Stimulated activated naive B cell treated with anti-CD40 and anti-IgM and Interleukin-4, amounts not matched to agents 10 μg/mL and 1 μg/mL and 100 μg/mL, for 72 hours (primary cell): ENCODE measurements at regions not wholly inside any gene's neighbourhood (a gene's known extent, or its start where the extent isn't known, plus 50 kb on each side); places are given as distances from the start of the nearest gene placed in this dataset.

Source experiments
- ATAC-seq, 2 donors: fragments of 150-1000 bp; cut with Tn5 transposase; replicated peaks; 2 replicates each; pipeline ENCODE4 v1.10.0; 2021; ENCODE audit warnings: moderate library complexity in 1 of 2
- DNase-seq: peaks from one replicate; pipeline ENCODE4 v3.0.0; 2021
- H3K27ac Mint-ChIP-seq: one replicate; pipeline ENCODE4 v1.8.0; 2022; ENCODE audit warnings: mild to moderate bottlenecking, mixed read lengths
- H3K27me3 Mint-ChIP-seq, 2 donors: one replicate each; pipeline ENCODE4 v1.8.0; 2022; ENCODE audit warnings: mixed read lengths in 2 of 2
- H3K36me3 Mint-ChIP-seq, 2 donors: one replicate each; pipeline ENCODE4 v1.8.0; 2022; ENCODE audit warnings: mixed read lengths in 2 of 2, mild to moderate bottlenecking in 1 of 2
- H3K4me1 Mint-ChIP-seq, 2 donors: one replicate each; pipeline ENCODE4 v1.8.0; 2022; ENCODE audit warnings: mixed read lengths in 2 of 2, mild to moderate bottlenecking in 1 of 2
- H3K4me3 Mint-ChIP-seq, 2 donors: one replicate each; pipeline ENCODE4 v1.8.0; 2022; ENCODE audit warnings: mild to moderate bottlenecking in 2 of 2, mixed read lengths in 2 of 2, moderate library complexity in 1 of 2
- H3K9me3 Mint-ChIP-seq, 2 donors: one replicate each; pipeline ENCODE4 v1.8.0; 2022; ENCODE audit warnings: mixed read lengths in 2 of 2, mild to moderate bottlenecking in 1 of 2

GRCh38 chrX:125757794-125758564 is 408.1 kb downstream of the DCAF12L2 start:
- DNase-seq (no peak), ATAC-seq (no peak)
- H3K4me3 Mint-ChIP-seq: no peak overlapping the region
- H3K27me3 Mint-ChIP-seq: no peaks in the 10 kb centered on the region
- H3K4me1 Mint-ChIP-seq: no peaks in the 10 kb centered on the region
- no peaks in the 10 kb centered on the region for H3K36me3 Mint-ChIP-seq
- H3K9me3 Mint-ChIP-seq: peaks cover 2 to 7% of the 10 kb centered on the region in 2 donors
- H3K27ac Mint-ChIP-seq: no peak overlapping the region

GRCh38 chrX:125758819-125759218 is 407.3 kb downstream of the DCAF12L2 start:
- H3K4me3 Mint-ChIP-seq: no peak overlapping the region
- H3K27ac Mint-ChIP-seq: no peak overlapping the region
- ATAC-seq: no peak

GRCh38 chrX:125762954-125763353 is 403.1 kb downstream of the DCAF12L2 start:
- Mint-ChIP-seq H3K4me3 (no peak overlapping the region), H3K36me3 (no peaks in the 10 kb centered on the region), H3K27me3 (no peaks in the 10 kb centered on the region), H3K4me1 (no peaks in the 10 kb centered on the region), H3K9me3 (peaks cover 12 to 16% of the 10 kb centered on the region in 2 donors), H3K27ac (no peak overlapping the region)
- ATAC-seq (no peak), DNase-seq (no peak)

More at GRCh38 chrX:125758819-125759218, 407.3 kb downstream of the DCAF12L2 start:
- Mint-ChIP-seq H3K9me3 (peaks cover 4 to 6% of the 10 kb centered on the region in 2 donors), H3K36me3 (no peaks in the 10 kb centered on the region), H3K4me1 (no peaks in the 10 kb centered on the region), H3K27me3 (no peaks in the 10 kb centered on the region)
- no peak for DNase-seq

GRCh38 chrX:125765347-125765746 is 400.7 kb downstream of the DCAF12L2 start:
- ATAC-seq (no peak), DNase-seq (no peak)
- H3K27ac Mint-ChIP-seq: no peak overlapping the region
- H3K9me3 Mint-ChIP-seq: peaks cover 10 to 16% of the 10 kb centered on the region in 2 donors
- no peaks in the 10 kb centered on the region for H3K36me3 Mint-ChIP-seq
- no peak overlapping the region for H3K4me3 Mint-ChIP-seq
- H3K4me1 Mint-ChIP-seq: no peaks in the 10 kb centered on the region
- no peaks in the 10 kb centered on the region for H3K27me3 Mint-ChIP-seq

GRCh38 chrX:125769628-125770027 is 396.5 kb downstream of the DCAF12L2 start:
- Mint-ChIP-seq H3K9me3 (peaks cover 3 to 6% of the 10 kb centered on the region in 2 donors), H3K36me3 (no peaks in the 10 kb centered on the region), H3K27me3 (no peaks in the 10 kb centered on the region), H3K4me3 (no peak overlapping the region), H3K4me1 (no peaks in the 10 kb centered on the region), H3K27ac (no peak overlapping the region)
- no peak for ATAC-seq
- no peak for DNase-seq

- no peaks in the 10 kb centered on the region for H3K27me3 Mint-ChIP-seq
- no peak for DNase-seq
- H3K4me1 Mint-ChIP-seq: no peaks in the 10 kb centered on the region
- peaks cover 0 to 2% of the 10 kb centered on the region in 2 donors for H3K9me3 Mint-ChIP-seq
- no peak overlapping the region for H3K4me3 Mint-ChIP-seq
- no peak for ATAC-seq
- H3K27ac Mint-ChIP-seq: no peak overlapping the region
- no peaks in the 10 kb centered on the region for H3K36me3 Mint-ChIP-seq
Measured at GRCh38 chrX:125778261-125778660, 387.8 kb downstream of the DCAF12L2 start.

GRCh38 chrX:125782184-125782583 is 383.9 kb downstream of the DCAF12L2 start:
- Mint-ChIP-seq H3K27me3 (no peaks in the 10 kb centered on the region), H3K4me3 (no peak overlapping the region)

GRCh38 chrX:125786316-125786715 is 379.8 kb downstream of the DCAF12L2 start:
- no peaks in the 10 kb centered on the region for H3K4me1 Mint-ChIP-seq
- H3K27ac Mint-ChIP-seq: no peak overlapping the region
- no peaks in the 10 kb centered on the region for H3K36me3 Mint-ChIP-seq
- no peak overlapping the region for H3K4me3 Mint-ChIP-seq
- no peak for DNase-seq
- no peak for ATAC-seq
- peaks cover 0 to 2% of the 10 kb centered on the region in 2 donors for H3K9me3 Mint-ChIP-seq
- H3K27me3 Mint-ChIP-seq: no peaks in the 10 kb centered on the region

More at GRCh38 chrX:125782184-125782583, 383.9 kb downstream of the DCAF12L2 start:
- peaks cover 0 to 2% of the 10 kb centered on the region in 2 donors for H3K9me3 Mint-ChIP-seq
- no peak for DNase-seq
- no peak overlapping the region for H3K27ac Mint-ChIP-seq
- ATAC-seq: no peak
- H3K36me3 Mint-ChIP-seq: no peaks in the 10 kb centered on the region
- no peaks in the 10 kb centered on the region for H3K4me1 Mint-ChIP-seq

- H3K4me3 Mint-ChIP-seq: no peak overlapping the region
- no peak for ATAC-seq
Measured at GRCh38 chrX:125791787-125792186, 374.3 kb downstream of the DCAF12L2 start.

GRCh38 chrX:125810856-125811255 is 355.2 kb downstream of the DCAF12L2 start:
- no peak for ATAC-seq
- H3K4me1 Mint-ChIP-seq: no peaks in the 10 kb centered on the region
- H3K4me3 Mint-ChIP-seq: no peak overlapping the region
- no peak for DNase-seq
- H3K27ac Mint-ChIP-seq: no peak overlapping the region
- peaks cover 2 to 5% of the 10 kb centered on the region in 2 donors for H3K9me3 Mint-ChIP-seq
- no peaks in the 10 kb centered on the region for H3K27me3 Mint-ChIP-seq
- no peaks in the 10 kb centered on the region for H3K36me3 Mint-ChIP-seq

More at GRCh38 chrX:125791787-125792186, 374.3 kb downstream of the DCAF12L2 start:
- Mint-ChIP-seq H3K9me3 (no peaks in the 10 kb centered on the region), H3K4me1 (no peaks in the 10 kb centered on the region), H3K27me3 (no peaks in the 10 kb centered on the region), H3K27ac (no peak overlapping the region), H3K36me3 (no peaks in the 10 kb centered on the region)
- no peak for DNase-seq

GRCh38 chrX:125826080-125826479 is 340.0 kb downstream of the DCAF12L2 start:
- Mint-ChIP-seq H3K27me3 (no peaks in the 10 kb centered on the region), H3K9me3 (peaks cover 2 to 15% of the 10 kb centered on the region in 2 donors), H3K36me3 (no peaks in the 10 kb centered on the region), H3K4me3 (no peak overlapping the region), H3K4me1 (no peaks in the 10 kb centered on the region), H3K27ac (no peak overlapping the region)
- ATAC-seq (no peak), DNase-seq (no peak)

GRCh38 chrX:125826774-125827451 is 339.2 kb downstream of the DCAF12L2 start:
- H3K27ac Mint-ChIP-seq: no peak overlapping the region
- H3K4me3 Mint-ChIP-seq: no peak overlapping the region
- DNase-seq (no peak), ATAC-seq (no peak)
- H3K4me1 Mint-ChIP-seq: no peaks in the 10 kb centered on the region
- H3K9me3 Mint-ChIP-seq: peaks cover 2 to 15% of the 10 kb centered on the region in 2 donors
- H3K36me3 Mint-ChIP-seq: no peaks in the 10 kb centered on the region
- H3K27me3 Mint-ChIP-seq: no peaks in the 10 kb centered on the region

GRCh38 chrX:125846271-125846670 is 319.8 kb downstream of the DCAF12L2 start:
- peaks cover 0 to 7% of the 10 kb centered on the region in 2 donors for H3K9me3 Mint-ChIP-seq
- no peaks in the 10 kb centered on the region for H3K27me3 Mint-ChIP-seq
- H3K4me1 Mint-ChIP-seq: no peaks in the 10 kb centered on the region
- H3K36me3 Mint-ChIP-seq: no peaks in the 10 kb centered on the region
- no peak for ATAC-seq
- H3K27ac Mint-ChIP-seq: no peak overlapping the region
- no peak overlapping the region for H3K4me3 Mint-ChIP-seq
- no peak for DNase-seq

- H3K27me3 Mint-ChIP-seq: no peaks in the 10 kb centered on the region
- H3K9me3 Mint-ChIP-seq: no peaks in the 10 kb centered on the region
- ATAC-seq (no peak), DNase-seq (no peak)
- no peak overlapping the region for H3K4me3 Mint-ChIP-seq
- no peaks in the 10 kb centered on the region for H3K36me3 Mint-ChIP-seq
- no peak overlapping the region for H3K27ac Mint-ChIP-seq
- H3K4me1 Mint-ChIP-seq: no peaks in the 10 kb centered on the region
Measured at GRCh38 chrX:125850693-125851092, 315.4 kb downstream of the DCAF12L2 start.

GRCh38 chrX:125883169-125883568 is 282.9 kb downstream of the DCAF12L2 start:
- Mint-ChIP-seq H3K27ac (no peak overlapping the region), H3K4me3 (no peak overlapping the region), H3K36me3 (no peaks in the 10 kb centered on the region), H3K27me3 (no peaks in the 10 kb centered on the region), H3K4me1 (no peaks in the 10 kb centered on the region), H3K9me3 (peaks cover 1 to 10% of the 10 kb centered on the region in 2 donors)
- DNase-seq: no peak
- no peak for ATAC-seq
